ENCODE measurements at regions not wholly inside any gene's neighbourhood (a gene's known extent, or its start where the extent isn't known, plus 50 kb on each side); places are given as distances from the start of the nearest gene placed in this dataset.
"Not testable (repeated sequence)": the region's sequence is repeated elsewhere in the genome, so short reads cannot be mapped to it uniquely, and the experiment has no call there.

- DNase-seq (ENCODE audit: low read depth) = no peak
Measured at GRCh38 chr6:130610303-130610702, 216.9 kb upstream of the SMLR1 start.

- no peak for DNase-seq (ENCODE audit: low read depth)
Measured at GRCh38 chr6:130611366-130611765, 215.8 kb upstream of the SMLR1 start.

GRCh38 chr6:130613176-130613575, 214.0 kb upstream of the SMLR1 start:
- DNase-seq (ENCODE audit: low read depth) = no peak

- no peak for DNase-seq (ENCODE audit: low read depth)
Measured at GRCh38 chr6:130615816-130616215, 211.4 kb upstream of the SMLR1 start.

- DNase-seq (ENCODE audit: low read depth) = no peak
Measured at GRCh38 chr6:130617658-130618057, 209.5 kb upstream of the SMLR1 start.

- not testable (repeated sequence) for DNase-seq (ENCODE audit: low read depth)
Measured at GRCh38 chr6:130618806-130619205, 208.4 kb upstream of the SMLR1 start.

- DNase-seq (ENCODE audit: low read depth) = no peak
Measured at GRCh38 chr6:130620338-130620781, 206.8 kb upstream of the SMLR1 start.

- DNase-seq (ENCODE audit: low read depth) = no peak
Measured at GRCh38 chr6:130622142-130622541, 205.1 kb upstream of the SMLR1 start.

GRCh38 chr6:130624046-130624445, 203.2 kb upstream of the SMLR1 start:
- no peak for DNase-seq (ENCODE audit: low read depth)

- peak; percentile 79 for DNase-seq (ENCODE audit: low read depth)
Measured at GRCh38 chr6:130625825-130626527, 201.2 kb upstream of the SMLR1 start.

- DNase-seq (ENCODE audit: low read depth) = no peak
Measured at GRCh38 chr6:130628862-130629261, 198.3 kb upstream of the SMLR1 start.

GRCh38 chr6:130629640-130630039, 197.6 kb upstream of the SMLR1 start:
- no peak for DNase-seq (ENCODE audit: low read depth)

- DNase-seq (ENCODE audit: low read depth) = no peak
Measured at GRCh38 chr6:130632277-130632676, 194.9 kb upstream of the SMLR1 start.

- no peak for DNase-seq (ENCODE audit: low read depth)
Measured at GRCh38 chr6:130632897-130633296, 194.3 kb upstream of the SMLR1 start.

- no peak for DNase-seq (ENCODE audit: low read depth)
Measured at GRCh38 chr6:130643361-130643760, 183.8 kb upstream of the SMLR1 start.

GRCh38 chr6:130644175-130644574, 183.0 kb upstream of the SMLR1 start:
- DNase-seq (ENCODE audit: low read depth) = no peak

- DNase-seq (ENCODE audit: low read depth) = not testable (repeated sequence)
Measured at GRCh38 chr6:130644769-130645168, 182.4 kb upstream of the SMLR1 start.

GRCh38 chr6:130647246-130647645, 180.0 kb upstream of the SMLR1 start:
- no peak for DNase-seq (ENCODE audit: low read depth)

GRCh38 chr6:130655586-130655985, 171.6 kb upstream of the SMLR1 start:
- no peak for DNase-seq (ENCODE audit: low read depth)

- no peak for DNase-seq (ENCODE audit: low read depth)
Measured at GRCh38 chr6:130661077-130661476, 166.1 kb upstream of the SMLR1 start.

- DNase-seq (ENCODE audit: low read depth) = no peak
Measured at GRCh38 chr6:130666786-130667185, 160.4 kb upstream of the SMLR1 start.

- DNase-seq (ENCODE audit: low read depth) = no peak
Measured at GRCh38 chr6:130670142-130670541, 157.1 kb upstream of the SMLR1 start.

- no peak for DNase-seq (ENCODE audit: low read depth)
Measured at GRCh38 chr6:130671119-130671518, 156.1 kb upstream of the SMLR1 start.

GRCh38 chr6:130671577-130671976, 155.6 kb upstream of the SMLR1 start:
- no peak for DNase-seq (ENCODE audit: low read depth)
